ENCODE measurements at regions not wholly inside any gene's neighbourhood (a gene's known extent, or its start where the extent isn't known, plus 50 kb on each side); places are given as distances from the start of the nearest gene placed in this dataset.

DNA sequence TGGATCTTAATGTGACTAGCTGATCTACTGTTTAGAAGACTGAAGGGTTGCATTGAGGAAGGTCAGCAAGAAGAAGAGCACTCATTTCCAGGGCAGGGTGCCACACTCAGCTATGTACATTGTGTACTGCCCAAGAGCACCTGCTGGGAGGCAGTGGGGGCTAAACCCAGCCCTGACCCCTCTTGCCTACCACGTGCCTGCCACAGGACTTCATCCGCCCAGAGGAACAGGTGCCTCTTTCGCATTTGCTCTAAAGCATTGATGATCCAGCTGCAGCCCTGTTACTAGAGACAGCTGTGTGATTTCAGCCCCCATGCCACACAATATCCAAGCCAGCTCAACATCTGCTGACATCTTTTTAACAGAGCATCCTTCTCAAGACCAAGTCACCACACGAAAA, 341.8 kb downstream of the LMX1A start (continued):
- TF ChIP-seq, protein P1, sequence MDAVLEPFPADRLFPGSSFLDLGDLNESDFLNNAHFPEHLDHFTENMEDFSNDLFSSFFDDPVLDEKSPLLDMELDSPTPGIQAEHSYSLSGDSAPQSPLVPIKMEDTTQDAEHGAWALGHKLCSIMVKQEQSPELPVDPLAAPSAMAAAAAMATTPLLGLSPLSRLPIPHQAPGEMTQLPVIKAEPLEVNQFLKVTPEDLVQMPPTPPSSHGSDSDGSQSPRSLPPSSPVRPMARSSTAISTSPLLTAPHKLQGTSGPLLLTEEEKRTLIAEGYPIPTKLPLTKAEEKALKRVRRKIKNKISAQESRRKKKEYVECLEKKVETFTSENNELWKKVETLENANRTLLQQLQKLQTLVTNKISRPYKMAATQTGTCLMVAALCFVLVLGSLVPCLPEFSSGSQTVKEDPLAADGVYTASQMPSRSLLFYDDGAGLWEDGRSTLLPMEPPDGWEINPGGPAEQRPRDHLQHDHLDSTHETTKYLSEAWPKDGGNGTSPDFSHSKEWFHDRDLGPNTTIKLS (IDR thresholded peaks at IDR 0.05; ENCODE audit: borderline replicate concordance, low read depth) = no peak
- no peak for TF ChIP-seq SIRT6 (IDR thresholded peaks at IDR 0.05; ENCODE audit: low read depth, low read length)
- TF ChIP-seq, protein P2, sequence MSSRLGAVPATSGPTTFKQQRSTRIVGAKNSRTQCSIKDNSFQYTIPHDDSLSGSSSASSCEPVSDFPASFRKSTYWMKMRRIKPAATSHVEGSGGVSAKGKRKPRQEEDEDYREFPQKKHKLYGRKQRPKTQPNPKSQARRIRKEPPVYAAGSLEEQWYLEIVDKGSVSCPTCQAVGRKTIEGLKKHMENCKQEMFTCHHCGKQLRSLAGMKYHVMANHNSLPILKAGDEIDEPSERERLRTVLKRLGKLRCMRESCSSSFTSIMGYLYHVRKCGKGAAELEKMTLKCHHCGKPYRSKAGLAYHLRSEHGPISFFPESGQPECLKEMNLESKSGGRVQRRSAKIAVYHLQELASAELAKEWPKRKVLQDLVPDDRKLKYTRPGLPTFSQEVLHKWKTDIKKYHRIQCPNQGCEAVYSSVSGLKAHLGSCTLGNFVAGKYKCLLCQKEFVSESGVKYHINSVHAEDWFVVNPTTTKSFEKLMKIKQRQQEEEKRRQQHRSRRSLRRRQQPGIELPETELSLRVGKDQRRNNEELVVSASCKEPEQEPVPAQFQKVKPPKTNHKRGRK (tag; IDR thresholded peaks at IDR 0.05) = no peak
- no peak for TF ChIP-seq ZSCAN32 (CRISPR knock-in tag; IDR thresholded peaks at IDR 0.05)
- TF ChIP-seq GATAD2A (IDR thresholded peaks at IDR 0.05) = no peak
- TF ChIP-seq, protein P3, sequence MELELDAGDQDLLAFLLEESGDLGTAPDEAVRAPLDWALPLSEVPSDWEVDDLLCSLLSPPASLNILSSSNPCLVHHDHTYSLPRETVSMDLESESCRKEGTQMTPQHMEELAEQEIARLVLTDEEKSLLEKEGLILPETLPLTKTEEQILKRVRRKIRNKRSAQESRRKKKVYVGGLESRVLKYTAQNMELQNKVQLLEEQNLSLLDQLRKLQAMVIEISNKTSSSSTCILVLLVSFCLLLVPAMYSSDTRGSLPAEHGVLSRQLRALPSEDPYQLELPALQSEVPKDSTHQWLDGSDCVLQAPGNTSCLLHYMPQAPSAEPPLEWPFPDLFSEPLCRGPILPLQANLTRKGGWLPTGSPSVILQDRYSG (tag; conservative IDR thresholded peaks at IDR 0.05; ENCODE audit: low read depth) = no peak
- TF ChIP-seq EZH2 (IDR thresholded peaks at IDR 0.05; ENCODE audit: borderline replicate concordance, low read depth, low read length) = no peak
- TF ChIP-seq, protein P4, sequence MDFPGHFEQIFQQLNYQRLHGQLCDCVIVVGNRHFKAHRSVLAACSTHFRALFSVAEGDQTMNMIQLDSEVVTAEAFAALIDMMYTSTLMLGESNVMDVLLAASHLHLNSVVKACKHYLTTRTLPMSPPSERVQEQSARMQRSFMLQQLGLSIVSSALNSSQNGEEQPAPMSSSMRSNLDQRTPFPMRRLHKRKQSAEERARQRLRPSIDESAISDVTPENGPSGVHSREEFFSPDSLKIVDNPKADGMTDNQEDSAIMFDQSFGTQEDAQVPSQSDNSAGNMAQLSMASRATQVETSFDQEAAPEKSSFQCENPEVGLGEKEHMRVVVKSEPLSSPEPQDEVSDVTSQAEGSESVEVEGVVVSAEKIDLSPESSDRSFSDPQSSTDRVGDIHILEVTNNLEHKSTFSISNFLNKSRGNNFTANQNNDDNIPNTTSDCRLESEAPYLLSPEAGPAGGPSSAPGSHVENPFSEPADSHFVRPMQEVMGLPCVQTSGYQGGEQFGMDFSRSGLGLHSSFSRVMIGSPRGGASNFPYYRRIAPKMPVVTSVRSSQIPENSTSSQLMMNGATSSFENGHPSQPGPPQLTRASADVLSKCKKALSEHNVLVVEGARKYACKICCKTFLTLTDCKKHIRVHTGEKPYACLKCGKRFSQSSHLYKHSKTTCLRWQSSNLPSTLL (IDR thresholded peaks at IDR 0.05) = no peak
- TF ChIP-seq MYBL2 (IDR thresholded peaks at IDR 0.05; ENCODE audit: low read depth) = no peak
- TF ChIP-seq MYBL2 (CRISPR knock-in tag; IDR thresholded peaks at IDR 0.05; ENCODE audit: borderline replicate concordance) = no peak
- no peak for TF ChIP-seq ZNF239 (CRISPR knock-in tag; IDR thresholded peaks at IDR 0.05)
